ENCODE measurements at regions not wholly inside any gene's neighbourhood (a gene's known extent, or its start where the extent isn't known, plus 50 kb on each side); places are given as distances from the start of the nearest gene placed in this dataset.

- DNase-seq = no peak
These were observed 1297.7 kb downstream of the C4orf33 start for GRCh38 chr4:130393642-130394041.

- DNase-seq = no peak
These were observed 1299.9 kb downstream of the C4orf33 start for GRCh38 chr4:130395871-130396270.

- no peak for DNase-seq
These were observed 1307.3 kb downstream of the C4orf33 start for GRCh38 chr4:130403221-130403620.

GRCh38 chr4:130416228-130416627, 1320.3 kb downstream of the C4orf33 start:
- DNase-seq = no peak

- no peak for DNase-seq
These were observed 1323.4 kb downstream of the C4orf33 start for GRCh38 chr4:130419211-130419975.

- no peak for DNase-seq
These were observed 1326.3 kb downstream of the C4orf33 start for GRCh38 chr4:130422261-130422660.

GRCh38 chr4:130424211-130424610, 1328.3 kb downstream of the C4orf33 start:
- no peak for DNase-seq

GRCh38 chr4:130432289-130432688, 1336.3 kb downstream of the C4orf33 start:
- no peak for DNase-seq

- no peak for DNase-seq
These were observed 1353.8 kb downstream of the C4orf33 start for GRCh38 chr4:130449741-130450140.

- DNase-seq = no peak
These were observed 1372.4 kb downstream of the C4orf33 start for GRCh38 chr4:130468340-130468739.

- no peak for DNase-seq
These were observed 1382.5 kb downstream of the C4orf33 start for GRCh38 chr4:130478406-130478805.

- no peak for DNase-seq
These were observed 1383.1 kb downstream of the C4orf33 start for GRCh38 chr4:130479020-130479419.

GRCh38 chr4:130479674-130480073, 1383.7 kb downstream of the C4orf33 start:
- DNase-seq = no peak

GRCh38 chr4:130484826-130485225, 1388.9 kb downstream of the C4orf33 start:
- no peak for DNase-seq

GRCh38 chr4:130485371-130485770, 1389.4 kb downstream of the C4orf33 start:
- DNase-seq = no peak

- no peak for DNase-seq
These were observed 1390.2 kb downstream of the C4orf33 start for GRCh38 chr4:130486186-130486585.

- no peak for DNase-seq
These were observed 1390.9 kb downstream of the C4orf33 start for GRCh38 chr4:130486841-130487240.

GRCh38 chr4:130510661-130511060, 1414.7 kb downstream of the C4orf33 start:
- no peak for DNase-seq

GRCh38 chr4:130511776-130512175, 1415.8 kb downstream of the C4orf33 start:
- DNase-seq = no peak

- no peak for DNase-seq
These were observed 1428.1 kb downstream of the C4orf33 start for GRCh38 chr4:130524057-130524456.

GRCh38 chr4:130530505-130530904, 1434.6 kb downstream of the C4orf33 start:
- DNase-seq = no peak

GRCh38 chr4:130534651-130535050, 1438.7 kb downstream of the C4orf33 start:
- DNase-seq = no peak

GRCh38 chr4:130542953-130543352, 1447.0 kb downstream of the C4orf33 start:
- DNase-seq = no peak

- DNase-seq = no peak
These were observed 1449.2 kb downstream of the C4orf33 start for GRCh38 chr4:130545171-130545570.

GRCh38 chr4:130545596-130545995, 1449.6 kb downstream of the C4orf33 start:
- DNase-seq = no peak
